ACC112 (cell line): ENCODE measurements at regions not wholly inside any gene's neighbourhood (a gene's known extent, or its start where the extent isn't known, plus 50 kb on each side); places are given as distances from the start of the nearest gene placed in this dataset.

Experiments used
- H2AFZ ChIP-seq: fragments of 200-600 bp; sonication (generic); one replicate; pipeline ENCODE4 v1.6.0; 2017; ENCODE audit warnings: antibody characterized with exemption, low read length; ENCODE audit not compliant: unreplicated experiment
- H3K27ac ChIP-seq: fragments of 200-600 bp; sonication (generic); 2 replicates; pipeline ENCODE4 v1.5.1; 2014; ENCODE audit warnings: low read depth, mild to moderate bottlenecking, antibody characterized with exemption, low read length, moderate library complexity
- H3K27me3 ChIP-seq: fragments of 200-600 bp; sonication (generic); 2 replicates; pipeline ENCODE4 v1.6.1; 2014; ENCODE audit warnings: mild to moderate bottlenecking, antibody characterized with exemption, low read length, moderate library complexity, mixed read lengths; ENCODE audit not compliant: insufficient read depth
- H3K36me3 ChIP-seq: fragments of 200-600 bp; sonication (generic); 2 replicates; pipeline ENCODE4 v1.6.1; 2016; ENCODE audit warnings: mild to moderate bottlenecking, antibody characterized with exemption, low read length, moderate library complexity, mixed read lengths; ENCODE audit not compliant: insufficient read depth
- H3K4me1 ChIP-seq: fragments of 200-600 bp; sonication (generic); one replicate; pipeline ENCODE4 v1.6.1; 2016; ENCODE audit warnings: low read length, mixed read lengths; ENCODE audit not compliant: insufficient read depth, unreplicated experiment, control insufficient read depth
- H3K4me3 ChIP-seq: fragments of 200-600 bp; sonication (generic); 2 replicates; pipeline ENCODE4 v1.5.1; 2014; ENCODE audit warnings: mild to moderate bottlenecking, low read depth, low read length
- H3K79me2 ChIP-seq: fragments of 200-600 bp; sonication (generic); one replicate; pipeline ENCODE4 v1.6.0; 2016; ENCODE audit warnings: low read length; ENCODE audit not compliant: control insufficient read depth, unreplicated experiment, insufficient read depth

DNA sequence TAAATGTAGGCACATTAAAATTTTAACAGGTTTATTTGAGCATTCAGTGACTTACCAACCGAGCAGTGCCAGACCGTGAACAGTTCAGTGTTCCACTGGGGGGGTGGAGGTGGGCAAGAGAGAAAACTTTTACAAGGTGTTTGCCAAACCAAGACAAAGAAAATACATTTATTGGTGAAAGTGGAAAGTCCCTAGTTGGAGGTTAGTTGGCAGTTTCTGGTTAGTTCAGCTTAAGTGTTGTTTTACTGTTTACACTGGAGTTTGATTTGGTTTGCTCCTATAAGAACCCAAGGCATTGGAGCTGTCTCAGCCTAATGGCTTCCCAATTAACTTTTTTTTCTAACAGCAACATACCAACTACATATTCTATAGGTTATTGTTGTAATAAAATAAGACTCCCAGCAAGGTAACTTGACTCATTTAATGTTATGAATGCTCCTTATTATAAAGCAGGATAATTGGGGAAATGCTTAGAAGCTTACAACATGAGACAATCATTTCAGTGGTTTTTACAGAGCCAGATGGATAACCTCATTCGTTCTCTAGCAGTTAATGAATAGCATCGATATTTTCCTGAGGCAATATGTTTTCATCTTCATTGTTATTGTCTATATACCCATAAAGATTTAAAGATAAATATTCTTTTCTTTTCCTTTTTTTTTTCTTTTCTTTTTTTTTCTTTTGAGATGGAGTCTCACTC lies 115.8 kb downstream of the ETNK1 start:
- Histone ChIP-seq H2AFZ (no peak overlapping the region), H3K27ac (no peak overlapping the region), H3K79me2 (no peaks in the 10 kb centered on the region)

DNA sequence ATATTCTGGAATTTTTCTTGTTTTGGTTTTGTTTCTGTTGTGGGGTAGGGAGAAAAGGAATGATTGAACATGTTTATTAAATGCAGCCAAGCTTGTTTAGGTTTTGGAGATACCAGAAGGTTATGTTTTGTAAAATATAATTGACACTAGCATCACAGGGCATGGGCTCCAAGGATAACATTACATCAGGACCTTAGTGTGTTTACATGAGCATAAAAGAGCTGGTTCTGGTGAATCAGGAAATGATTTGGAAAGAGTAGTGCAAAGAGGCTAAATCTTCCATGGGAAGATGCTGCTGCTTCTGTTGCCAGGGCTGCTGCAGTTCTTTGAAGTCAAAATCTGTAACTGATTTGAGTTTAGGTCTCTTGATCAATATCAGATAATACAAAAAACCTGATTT lies 118.7 kb downstream of the ETNK1 start:
- Histone ChIP-seq H2AFZ (no peak overlapping the region), H3K27ac (no peak overlapping the region), H3K27me3 (no peaks in the 10 kb centered on the region), H3K4me3 (no peak overlapping the region), H3K4me1 (peaks cover 3% of the 10 kb centered on the region), H3K36me3 (no peaks in the 10 kb centered on the region), H3K79me2 (no peaks in the 10 kb centered on the region)

More for the DNA sequence above, 115.8 kb downstream of the ETNK1 start:
- no peaks in the 10 kb centered on the region for H3K27me3 ChIP-seq
- peaks cover 3% of the 10 kb centered on the region for H3K4me1 ChIP-seq
- no peaks in the 10 kb centered on the region for H3K36me3 ChIP-seq
- no peak overlapping the region for H3K4me3 ChIP-seq

DNA sequence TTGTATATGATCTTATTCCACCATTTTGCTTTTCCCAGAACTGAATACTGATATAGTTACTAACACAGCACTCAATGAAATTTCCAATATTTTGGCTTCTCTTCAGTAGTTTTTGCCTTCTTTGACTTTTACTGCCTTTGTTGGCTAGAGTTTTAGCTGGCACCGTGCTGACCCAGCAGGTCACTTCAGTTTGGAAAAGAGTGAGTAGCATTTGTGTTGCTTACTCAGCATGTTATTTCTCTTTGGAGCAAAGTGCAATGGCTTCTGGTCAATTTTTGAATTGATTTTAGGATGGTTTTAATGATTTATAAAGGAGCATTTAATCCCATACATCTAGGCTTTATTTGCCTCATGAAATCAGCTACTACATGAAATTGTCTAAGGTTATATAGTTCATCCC lies 119.2 kb downstream of the ETNK1 start:
- no peak overlapping the region for H3K27ac ChIP-seq
- no peaks in the 10 kb centered on the region for H3K4me1 ChIP-seq
- no peak overlapping the region for H3K4me3 ChIP-seq
- H3K27me3 ChIP-seq: no peaks in the 10 kb centered on the region
- H2AFZ ChIP-seq: no peak overlapping the region
- no peaks in the 10 kb centered on the region for H3K79me2 ChIP-seq
- no peaks in the 10 kb centered on the region for H3K36me3 ChIP-seq

DNA sequence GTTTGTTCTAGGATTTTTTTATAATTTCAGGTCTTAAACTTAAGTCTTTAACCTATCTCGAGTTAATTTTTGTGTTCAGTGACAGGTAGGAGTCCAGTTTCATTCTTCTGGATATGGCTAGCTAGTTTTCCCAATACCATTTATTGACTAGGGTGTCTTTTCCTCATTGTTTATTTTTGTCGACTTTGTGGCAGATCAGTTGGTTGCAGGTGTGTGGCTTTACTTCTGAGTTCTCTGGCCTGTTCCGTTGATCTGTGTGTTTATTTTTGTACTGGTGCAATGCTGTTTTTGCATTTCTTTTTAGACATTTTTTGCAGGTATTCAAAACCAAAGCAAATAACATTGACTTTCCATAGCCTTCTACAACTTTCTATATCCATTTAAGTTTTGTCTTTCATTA lies 121.7 kb downstream of the ETNK1 start:
- H3K79me2 ChIP-seq: no peaks in the 10 kb centered on the region
- H3K36me3 ChIP-seq: no peaks in the 10 kb centered on the region
- H3K4me3 ChIP-seq: no peak overlapping the region
- no peaks in the 10 kb centered on the region for H3K27me3 ChIP-seq
- no peaks in the 10 kb centered on the region for H3K4me1 ChIP-seq
- H3K27ac ChIP-seq: no peak overlapping the region
- H2AFZ ChIP-seq: no peak overlapping the region

DNA sequence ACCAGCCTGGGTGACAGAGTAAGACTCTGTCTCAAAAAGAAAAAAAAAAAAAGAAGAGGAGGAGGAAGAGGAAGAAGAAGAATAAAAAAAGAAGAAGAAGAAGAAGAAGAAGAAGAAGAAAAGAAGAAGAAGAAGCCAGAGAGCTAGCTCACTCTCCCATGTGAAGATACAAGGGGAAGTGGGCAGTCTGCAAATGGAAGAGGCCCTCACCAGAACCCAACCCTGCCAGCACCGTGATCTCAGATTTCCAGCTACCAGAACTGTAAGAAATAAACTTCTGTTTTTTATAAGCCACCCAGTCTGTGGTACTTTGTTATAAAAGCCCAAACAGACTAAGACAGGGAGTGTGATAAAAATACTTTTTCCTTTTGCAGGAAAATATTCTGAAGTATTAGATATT lies 130.7 kb downstream of the ETNK1 start:
- Histone ChIP-seq H3K4me1 (no peaks in the 10 kb centered on the region), H2AFZ (no peak overlapping the region), H3K27ac (no peak overlapping the region), H3K4me3 (no peak overlapping the region), H3K79me2 (no peaks in the 10 kb centered on the region), H3K36me3 (no peaks in the 10 kb centered on the region), H3K27me3 (no peaks in the 10 kb centered on the region)

DNA sequence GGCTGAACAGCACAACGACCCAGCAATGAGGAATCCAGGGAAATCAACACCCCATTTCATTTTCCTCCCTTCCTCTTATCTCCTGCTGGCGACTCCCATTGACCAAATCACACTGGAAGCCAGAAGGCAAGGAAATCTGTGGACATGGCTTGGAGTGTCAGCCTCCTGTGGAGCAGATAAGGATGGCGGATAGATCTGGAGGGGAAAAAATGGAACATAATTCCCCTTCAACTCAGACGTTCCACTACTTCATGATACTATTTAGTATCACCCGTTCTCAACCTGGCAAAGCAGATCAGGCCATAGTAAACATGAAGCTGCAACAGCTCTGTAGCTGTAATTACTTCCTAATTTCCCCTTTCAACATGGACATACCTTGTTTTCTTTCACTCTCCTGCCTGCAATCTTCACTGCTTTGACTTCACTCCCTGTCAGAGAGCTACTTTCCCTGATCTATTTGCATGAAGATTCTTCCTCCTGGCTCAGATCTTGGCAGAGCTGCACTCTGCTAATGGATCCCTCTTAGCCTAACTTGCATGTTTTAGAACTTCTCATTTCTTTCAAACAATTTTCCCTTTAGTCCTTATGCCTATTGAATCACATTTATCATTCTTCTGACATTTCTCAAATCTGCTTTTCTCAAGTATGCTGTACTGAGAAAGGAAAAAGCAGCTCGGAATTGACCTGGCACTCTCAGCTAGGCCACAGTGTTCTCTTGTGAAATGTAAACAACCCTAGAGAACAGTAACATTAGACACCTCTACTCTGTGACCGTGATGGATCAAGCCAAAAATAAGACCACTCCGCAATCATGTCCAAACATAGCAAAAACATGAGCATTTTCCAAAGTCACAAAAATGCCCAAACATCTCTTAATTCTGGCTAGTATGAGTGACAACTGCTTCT lies 135.1 kb downstream of the ETNK1 start:
- no peaks in the 10 kb centered on the region for H3K27me3 ChIP-seq
- no peak overlapping the region for H3K27ac ChIP-seq
- no peak overlapping the region for H2AFZ ChIP-seq

DNA sequence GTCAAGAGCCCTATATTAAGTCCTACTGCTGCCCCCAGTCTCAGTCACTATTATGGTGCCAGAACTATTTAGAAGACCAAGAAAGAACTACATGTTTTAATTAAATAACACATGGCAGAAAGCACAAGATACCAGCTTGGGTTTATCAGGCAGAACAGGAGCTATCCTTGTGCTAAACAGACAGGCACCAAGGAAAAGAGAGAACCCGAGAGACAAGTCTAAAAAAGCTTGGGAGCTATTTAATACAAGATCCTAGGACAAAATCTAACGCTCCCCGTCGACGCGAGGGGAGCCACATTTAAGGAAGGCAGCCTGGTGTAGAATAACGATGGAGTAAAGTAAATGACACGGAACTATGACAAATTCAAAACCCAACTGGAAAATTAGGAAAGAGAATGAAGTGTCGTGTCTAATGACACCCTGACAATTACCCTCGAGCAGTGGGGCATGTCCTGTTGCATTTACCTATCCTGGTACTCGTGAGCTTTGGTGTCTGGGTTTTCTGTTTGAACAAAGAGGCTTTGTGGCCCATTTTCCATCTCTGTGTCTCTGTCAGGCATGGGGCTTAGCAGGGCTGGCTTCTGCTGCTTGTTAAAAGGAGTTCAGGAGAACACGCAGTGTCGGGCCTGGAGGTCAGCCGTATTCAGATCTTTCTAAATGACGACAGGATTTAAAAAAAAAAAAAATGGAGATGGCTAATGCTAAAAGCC lies 140.6 kb downstream of the ETNK1 start:
- Histone ChIP-seq H3K27ac (no peak overlapping the region), H3K4me3 (no peak overlapping the region), H2AFZ (no peak overlapping the region), H3K27me3 (peaks cover 13% of the 10 kb centered on the region; the same call in 1 of the 2 replicates), H3K36me3 (no peaks in the 10 kb centered on the region), H3K79me2 (no peaks in the 10 kb centered on the region), H3K4me1 (no peaks in the 10 kb centered on the region)

More for the DNA sequence above, 135.1 kb downstream of the ETNK1 start:
- Histone ChIP-seq H3K4me1 (no peaks in the 10 kb centered on the region), H3K36me3 (no peaks in the 10 kb centered on the region), H3K4me3 (no peak overlapping the region), H3K79me2 (no peaks in the 10 kb centered on the region)

DNA sequence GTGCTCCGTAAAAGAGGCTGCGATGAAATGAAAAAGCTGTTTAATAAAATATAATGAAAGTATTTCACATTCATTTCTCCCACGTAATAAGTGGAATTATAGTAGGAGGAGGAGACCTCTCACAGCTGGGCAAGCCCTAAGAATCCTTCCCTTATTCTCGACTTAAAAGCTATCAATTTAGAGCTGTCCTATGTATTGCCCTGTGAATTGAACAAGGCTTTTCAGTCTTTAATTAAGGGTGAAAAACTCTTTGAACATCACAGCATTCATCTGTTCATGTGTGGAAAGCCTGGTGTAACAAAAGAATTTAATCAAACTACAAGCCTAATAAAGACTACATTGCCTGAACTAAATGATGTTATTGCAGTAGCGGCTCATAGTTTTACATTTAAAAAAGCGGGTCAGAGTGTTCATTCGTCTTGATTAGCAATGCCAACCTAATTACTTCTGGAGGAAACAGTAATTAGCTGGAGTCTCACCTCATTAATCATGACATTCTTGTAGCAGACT lies 142.0 kb downstream of the ETNK1 start:
- peaks cover 13% of the 10 kb centered on the region; the same call in 1 of the 2 replicates for H3K27me3 ChIP-seq
- no peaks in the 10 kb centered on the region for H3K36me3 ChIP-seq

DNA sequence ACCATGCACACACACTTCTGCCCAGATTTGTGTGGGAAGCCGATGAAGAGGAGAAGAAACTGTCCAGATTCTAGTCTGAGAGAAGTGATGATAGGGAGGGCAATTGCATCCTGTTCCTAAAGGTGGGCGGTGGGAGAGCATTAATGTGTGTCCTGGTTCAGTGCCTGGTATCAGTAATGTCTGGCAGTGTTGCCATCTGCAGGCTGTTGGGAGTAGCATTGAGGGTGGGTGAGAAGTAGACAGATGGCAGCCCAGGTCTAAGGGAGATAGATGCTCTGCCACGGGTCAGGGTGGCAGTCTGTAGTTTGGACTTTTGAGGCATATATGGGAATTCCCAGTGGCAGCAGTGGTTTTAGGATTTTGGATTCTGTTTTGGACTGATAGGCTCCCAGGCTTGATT lies 156.4 kb downstream of the ETNK1 start:
- no peak overlapping the region for H2AFZ ChIP-seq
- H3K27me3 ChIP-seq: no peaks in the 10 kb centered on the region
- no peak overlapping the region for H3K4me3 ChIP-seq
- H3K79me2 ChIP-seq: no peaks in the 10 kb centered on the region
- no peak overlapping the region for H3K27ac ChIP-seq
- no peaks in the 10 kb centered on the region for H3K4me1 ChIP-seq
- H3K36me3 ChIP-seq: no peaks in the 10 kb centered on the region

More for the DNA sequence above, 142.0 kb downstream of the ETNK1 start:
- no peaks in the 10 kb centered on the region for H3K79me2 ChIP-seq
- no peak overlapping the region for H3K4me3 ChIP-seq
- no peak overlapping the region for H2AFZ ChIP-seq
- H3K27ac ChIP-seq: no peak overlapping the region
- no peaks in the 10 kb centered on the region for H3K4me1 ChIP-seq

DNA sequence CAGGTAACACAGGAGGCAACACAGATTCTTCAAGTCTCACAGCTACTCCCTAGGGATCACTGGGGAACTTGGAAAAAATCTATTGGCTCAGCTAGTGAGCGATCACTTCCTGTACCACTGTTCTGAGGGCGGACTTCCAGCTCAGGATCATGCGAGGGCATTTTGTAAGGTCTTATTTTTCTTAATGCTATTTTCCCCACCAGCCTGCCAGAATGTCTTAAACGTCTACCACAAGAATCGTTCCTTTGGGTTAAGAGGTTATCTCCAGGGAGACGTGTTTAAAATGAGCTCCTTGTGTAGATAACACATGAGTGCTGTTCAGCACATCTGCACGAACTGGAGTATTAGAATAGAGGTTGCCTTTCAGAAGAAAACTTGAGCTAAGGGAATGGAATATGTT lies 162.6 kb downstream of the ETNK1 start:
- H3K4me3 ChIP-seq: no peak overlapping the region
- H3K79me2 ChIP-seq: no peaks in the 10 kb centered on the region
- H3K27ac ChIP-seq: no peak overlapping the region
- H3K36me3 ChIP-seq: no peaks in the 10 kb centered on the region
- H2AFZ ChIP-seq: no peak overlapping the region
- no peaks in the 10 kb centered on the region for H3K4me1 ChIP-seq
- H3K27me3 ChIP-seq: 0 out of 2 replicates have a peak, but pooled peaks cover 3% of the 10 kb centered on the region
